ENCODE measurements at regions not wholly inside any gene's neighbourhood (a gene's known extent, or its start where the extent isn't known, plus 50 kb on each side); places are given as distances from the start of the nearest gene placed in this dataset.

GRCh38 chr1:199058281-199058680, 419.4 kb downstream of the PTPRC start (continued):
- TF ChIP-seq ELK1 (IDR thresholded peaks at IDR 0.05; ENCODE audit: low read depth, low read length) (no peak), CREB1 (IDR thresholded peaks at IDR 0.05; ENCODE audit: low read depth) (no peak)

- FAIRE-seq = no peak
- no peak for TF ChIP-seq PRDM15 (CRISPR knock-in tag; IDR thresholded peaks at IDR 0.05)
- no peak for TF ChIP-seq BCLAF1 (IDR thresholded peaks at IDR 0.05)
- TF ChIP-seq ZNF217 (IDR thresholded peaks at IDR 0.05) = no peak
- no peak for TF ChIP-seq RUNX3 (IDR thresholded peaks at IDR 0.05; ENCODE audit: low read length)
- TF ChIP-seq YBX1 (IDR thresholded peaks at IDR 0.05) = no peak
- no peak for TF ChIP-seq HDGF (IDR thresholded peaks at IDR 0.05)
- no peak for TF ChIP-seq SRF (IDR thresholded peaks at IDR 0.05; ENCODE audit: low read depth in 2 of 2, low read length in 2 of 2)
- no peak for TF ChIP-seq ZBTB33 (IDR thresholded peaks at IDR 0.05)
- TF ChIP-seq POLR2AphosphoS5 (IDR thresholded peaks at IDR 0.05; ENCODE audit: low read length) = no peak
- no peak for TF ChIP-seq EP300 (IDR thresholded peaks at IDR 0.05; ENCODE audit: borderline replicate concordance in 1 of 2, control insufficient read depth in 1 of 2, low read depth in 2 of 2, low read length in 2 of 2)
- no peak for TF ChIP-seq IKZF2 (IDR thresholded peaks at IDR 0.05)
These were observed 426.1 kb downstream of the PTPRC start for GRCh38 chr1:199064971-199065370.

More at GRCh38 chr1:199064971-199065370, 426.1 kb downstream of the PTPRC start:
- no peak overlapping the region for H3K9ac ChIP-seq (ENCODE audit: control insufficient read depth, insufficient read depth, low read length)
- in situ Hi-C loops (cut with MboI) (no loop called here), intact Hi-C loops (cut with micrococcal nuclease; ENCODE audit: unreplicated experiment) (no loop called here)
- RAD21 ChIA-PET (ENCODE audit: unreplicated experiment) = interaction anchor here (0.8 to 5.8 kb wide), 8 partner anchors 9 to 177 kb away, joined by 3 to 57 read pairs (median 6); no protein-coding TSS in a partner anchor
- ATAC-seq = no peak
- no peak overlapping the region for H3K27ac ChIP-seq (ENCODE audit: control insufficient read depth, insufficient read depth)
- SMC1A ChIA-PET (ENCODE audit: uncharacterized antibody, unreplicated experiment) = interaction anchor here (0.8 to 6.3 kb wide), 18 partner anchors 10 to 179 kb away, joined by 3 to 120 read pairs (median 4); no protein-coding TSS in a partner anchor
- no peaks in the 10 kb centered on the region for H3K36me3 ChIP-seq (ENCODE audit: control insufficient read depth in 2 of 2, insufficient read depth in 2 of 2, low read length in 1 of 2)
- H3K79me2 ChIP-seq (ENCODE audit: control insufficient read depth, insufficient read depth, low read length) = no peaks in the 10 kb centered on the region
- POLR2A ChIA-PET = no interaction called here
- H3K4me3 ChIP-seq = no peak overlapping the region
- 88% methylated on average over 1 of the region's 1 CpG for WGBS (ENCODE audit: insufficient coverage, insufficient replicate concordance, low lambda C conversion rate, missing lambda C conversion rate)
- peaks cover 7% of the 10 kb centered on the region; the same call in 1 of the 2 replicates for H3K4me1 ChIP-seq (ENCODE audit: control insufficient read depth, insufficient read depth, low read length)
- no peaks in the 10 kb centered on the region for H4K20me1 ChIP-seq (ENCODE audit: control insufficient read depth, insufficient read depth)
- DNase-seq (ENCODE audit: low read depth, low spot score) = no peak
- H3K4me2 ChIP-seq (ENCODE audit: control insufficient read depth, insufficient read depth) = no peak overlapping the region
- CTCF ChIA-PET = interaction anchor here (0.9 to 1.6 kb wide), 7 partner anchors 9 to 29 kb away, joined by 3 to 10 read pairs (median 4); no protein-coding TSS in a partner anchor
- no peaks in the 10 kb centered on the region for H3K9me3 ChIP-seq (replicated peaks; ENCODE audit: control insufficient read depth, insufficient read depth, low read length)
- BruUV-seq (replicated peaks) = no TSS peak
- H2AFZ ChIP-seq (ENCODE audit: control insufficient read depth, low read depth, low read length) = no peak overlapping the region
- H3K27me3 ChIP-seq (replicated peaks in 1 of 2; ENCODE audit: control insufficient read depth in 2 of 2, insufficient read depth in 2 of 2, low read length in 1 of 2) = no peaks in the 10 kb centered on the region
